Activated naive CD4-positive, alpha-beta T cell treated with anti-CD3 and anti-CD28 coated beads, Interleukin-2, amount 50 U/mL, for 24 hours (primary cell): ENCODE measurements at regions not wholly inside any gene's neighbourhood (a gene's known extent, or its start where the extent isn't known, plus 50 kb on each side); places are given as distances from the start of the nearest gene placed in this dataset.

ENCODE experiments used
- H3K27ac Mint-ChIP-seq: one replicate; pipeline ENCODE4 v1.8.0; 2021; ENCODE audit warnings: mild to moderate bottlenecking, mixed read lengths
- H3K27me3 Mint-ChIP-seq: one replicate; pipeline ENCODE4 v1.8.0; 2021; ENCODE audit warnings: mixed read lengths
- H3K36me3 Mint-ChIP-seq: one replicate; pipeline ENCODE4 v1.8.0; 2021; ENCODE audit warnings: mixed read lengths
- H3K4me1 Mint-ChIP-seq: one replicate; pipeline ENCODE4 v1.8.0; 2021; ENCODE audit warnings: mixed read lengths
- H3K4me3 Mint-ChIP-seq: one replicate; pipeline ENCODE4 v1.8.0; 2021; ENCODE audit warnings: mild to moderate bottlenecking, mixed read lengths
- H3K9me3 Mint-ChIP-seq: one replicate; pipeline ENCODE4 v1.8.0; 2021; ENCODE audit warnings: mixed read lengths

DNA sequence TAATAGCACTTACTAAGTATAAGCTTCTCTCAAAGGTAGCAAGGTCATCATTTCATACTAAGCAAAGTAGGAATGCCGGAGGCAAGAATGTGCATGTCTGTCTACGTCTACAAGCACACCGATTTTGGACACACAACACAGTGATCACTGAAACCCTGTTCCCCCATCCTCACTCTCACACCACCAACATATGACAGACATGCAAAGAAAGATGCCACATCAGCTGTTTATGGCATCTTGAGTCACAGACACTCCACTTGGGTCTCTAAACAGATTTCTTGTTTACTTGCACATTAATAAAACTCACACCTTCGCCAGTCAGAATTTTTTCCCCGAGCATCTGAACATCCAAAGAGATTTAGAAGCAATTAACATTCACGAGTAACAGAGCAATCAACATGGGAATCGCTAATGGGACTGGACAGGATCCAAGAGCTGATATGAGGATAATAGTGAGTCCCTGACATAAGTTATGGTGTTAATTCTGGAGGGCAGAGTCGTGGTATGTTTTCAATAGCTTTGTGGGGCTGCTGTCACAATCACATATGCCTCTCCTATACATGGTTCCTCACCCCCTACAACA is 324.1 kb downstream of the DHX15 start:
- H3K36me3 Mint-ChIP-seq, result no peaks in the 10 kb centered on the region
- H3K9me3 Mint-ChIP-seq, result no peaks in the 10 kb centered on the region
- no peaks in the 10 kb centered on the region for H3K4me1 Mint-ChIP-seq
- H3K27ac Mint-ChIP-seq, result no peak overlapping the region
- H3K27me3 Mint-ChIP-seq, result peaks cover 3% of the 10 kb centered on the region
- no peak overlapping the region for H3K4me3 Mint-ChIP-seq

DNA sequence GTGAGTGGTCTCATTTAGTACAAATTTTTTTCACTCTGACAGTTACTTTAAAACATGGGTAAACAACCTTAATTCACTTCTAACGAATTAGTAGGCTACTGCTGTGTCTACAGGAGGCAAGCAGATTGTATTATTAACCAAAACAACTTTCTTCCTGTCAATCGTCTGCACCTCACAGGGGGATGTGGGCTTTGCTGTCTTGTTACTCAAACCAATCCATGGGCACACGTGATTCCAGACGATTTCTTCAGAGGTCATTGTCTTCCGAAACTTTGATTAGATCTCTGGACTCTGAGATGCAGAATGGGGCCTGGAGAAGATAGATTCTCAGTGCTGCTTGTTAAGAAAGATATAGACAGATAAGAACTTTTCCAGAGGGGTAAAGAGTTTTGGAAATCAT is 327.8 kb downstream of the DHX15 start:
- Mint-ChIP-seq H3K9me3 (peaks cover 5% of the 10 kb centered on the region), H3K36me3 (no peaks in the 10 kb centered on the region), H3K4me3 (no peak overlapping the region), H3K27ac (no peak overlapping the region), H3K27me3 (peaks cover 7% of the 10 kb centered on the region), H3K4me1 (no peaks in the 10 kb centered on the region)

DNA sequence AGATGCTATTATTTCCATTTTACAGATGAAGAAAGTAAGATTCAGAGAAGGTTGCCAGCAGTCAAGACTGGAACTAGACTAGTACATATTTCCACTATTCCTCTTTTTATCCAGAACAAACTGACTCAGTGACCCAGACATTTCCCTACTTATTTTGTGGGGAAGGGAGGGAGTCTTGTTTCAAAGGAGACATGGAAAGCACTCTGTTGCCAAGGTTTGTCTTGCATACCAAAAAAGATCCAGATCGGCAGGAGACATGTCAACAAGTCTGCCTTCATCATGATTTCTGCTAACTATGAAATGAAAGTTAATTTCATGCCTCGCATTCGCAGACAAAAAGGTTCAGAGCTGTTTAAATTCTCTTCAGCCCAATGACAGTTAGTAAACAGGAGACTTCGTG is 328.3 kb downstream of the DHX15 start:
- Mint-ChIP-seq H3K4me1 (no peaks in the 10 kb centered on the region), H3K36me3 (no peaks in the 10 kb centered on the region), H3K27me3 (peaks cover 5% of the 10 kb centered on the region), H3K4me3 (no peak overlapping the region), H3K27ac (no peak overlapping the region), H3K9me3 (peaks cover 5% of the 10 kb centered on the region)

DNA sequence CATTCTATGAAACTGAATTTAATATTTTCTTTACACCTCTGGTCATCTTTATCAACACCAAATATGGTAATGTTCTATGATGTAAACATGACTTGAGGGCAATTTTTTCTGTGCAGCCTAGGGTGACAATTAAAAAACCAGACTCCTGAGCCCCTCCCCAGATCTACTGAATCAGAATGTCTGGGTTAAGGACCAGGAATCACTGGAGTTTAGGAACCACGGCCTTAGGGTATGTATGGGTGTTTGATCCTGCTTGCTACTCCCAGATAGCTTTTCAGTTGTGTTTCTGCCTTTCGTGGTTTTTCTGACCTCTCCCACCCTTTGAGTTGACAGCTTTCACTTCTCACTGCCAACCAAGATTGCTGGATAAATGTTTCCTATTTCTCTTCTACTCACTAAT is 332.2 kb downstream of the DHX15 start:
- Mint-ChIP-seq H3K27me3 (peaks cover 5% of the 10 kb centered on the region), H3K9me3 (peaks cover 5% of the 10 kb centered on the region), H3K4me3 (no peak overlapping the region), H3K27ac (no peak overlapping the region), H3K4me1 (no peaks in the 10 kb centered on the region), H3K36me3 (no peaks in the 10 kb centered on the region)

DNA sequence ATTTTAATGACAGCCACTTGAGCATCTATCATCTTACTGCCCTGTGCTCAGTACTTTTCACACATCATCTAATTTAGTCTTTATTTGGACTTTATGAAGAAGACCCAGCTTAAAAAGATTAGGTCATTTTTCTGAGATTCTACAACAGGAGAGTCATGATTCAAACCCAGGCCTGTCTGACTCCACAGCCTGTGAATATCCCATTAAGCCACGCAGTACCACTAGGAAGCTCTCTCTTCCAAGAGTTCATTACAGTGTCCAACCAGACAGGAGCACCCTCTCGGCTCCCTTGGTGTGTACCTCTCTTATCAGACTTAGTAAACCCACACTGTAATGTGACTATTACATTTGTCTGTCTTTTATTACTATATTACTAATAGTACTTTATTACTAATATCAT is 332.8 kb downstream of the DHX15 start:
- H3K9me3 Mint-ChIP-seq, result peaks cover 5% of the 10 kb centered on the region
- H3K27me3 Mint-ChIP-seq, result peaks cover 5% of the 10 kb centered on the region
- no peaks in the 10 kb centered on the region for H3K4me1 Mint-ChIP-seq
- no peaks in the 10 kb centered on the region for H3K36me3 Mint-ChIP-seq
- H3K27ac Mint-ChIP-seq, result no peak overlapping the region
- H3K4me3 Mint-ChIP-seq, result no peak overlapping the region

DNA sequence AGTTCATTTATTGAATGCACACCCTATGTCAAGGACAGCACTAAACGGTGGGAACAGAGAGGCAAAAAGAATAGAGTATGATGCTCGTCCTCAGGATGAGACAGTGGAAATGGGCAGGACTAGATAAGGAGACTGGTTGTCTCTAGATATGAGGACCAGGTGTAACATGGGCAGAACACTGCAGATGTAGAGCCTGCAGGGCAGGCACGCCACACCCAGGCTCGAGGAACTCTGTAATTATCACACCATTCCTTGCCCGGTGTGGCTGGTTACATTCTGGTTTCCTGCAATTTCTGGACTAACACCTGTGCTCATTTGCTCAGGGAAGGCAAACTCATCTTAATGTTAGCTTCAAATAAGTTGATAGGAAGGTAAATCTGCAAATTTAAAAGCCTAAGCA is 334.4 kb downstream of the DHX15 start:
- Mint-ChIP-seq H3K36me3 (no peaks in the 10 kb centered on the region), H3K4me3 (no peak overlapping the region), H3K9me3 (peaks cover 5% of the 10 kb centered on the region), H3K27me3 (peaks cover 5% of the 10 kb centered on the region), H3K27ac (no peak overlapping the region), H3K4me1 (no peaks in the 10 kb centered on the region)

DNA sequence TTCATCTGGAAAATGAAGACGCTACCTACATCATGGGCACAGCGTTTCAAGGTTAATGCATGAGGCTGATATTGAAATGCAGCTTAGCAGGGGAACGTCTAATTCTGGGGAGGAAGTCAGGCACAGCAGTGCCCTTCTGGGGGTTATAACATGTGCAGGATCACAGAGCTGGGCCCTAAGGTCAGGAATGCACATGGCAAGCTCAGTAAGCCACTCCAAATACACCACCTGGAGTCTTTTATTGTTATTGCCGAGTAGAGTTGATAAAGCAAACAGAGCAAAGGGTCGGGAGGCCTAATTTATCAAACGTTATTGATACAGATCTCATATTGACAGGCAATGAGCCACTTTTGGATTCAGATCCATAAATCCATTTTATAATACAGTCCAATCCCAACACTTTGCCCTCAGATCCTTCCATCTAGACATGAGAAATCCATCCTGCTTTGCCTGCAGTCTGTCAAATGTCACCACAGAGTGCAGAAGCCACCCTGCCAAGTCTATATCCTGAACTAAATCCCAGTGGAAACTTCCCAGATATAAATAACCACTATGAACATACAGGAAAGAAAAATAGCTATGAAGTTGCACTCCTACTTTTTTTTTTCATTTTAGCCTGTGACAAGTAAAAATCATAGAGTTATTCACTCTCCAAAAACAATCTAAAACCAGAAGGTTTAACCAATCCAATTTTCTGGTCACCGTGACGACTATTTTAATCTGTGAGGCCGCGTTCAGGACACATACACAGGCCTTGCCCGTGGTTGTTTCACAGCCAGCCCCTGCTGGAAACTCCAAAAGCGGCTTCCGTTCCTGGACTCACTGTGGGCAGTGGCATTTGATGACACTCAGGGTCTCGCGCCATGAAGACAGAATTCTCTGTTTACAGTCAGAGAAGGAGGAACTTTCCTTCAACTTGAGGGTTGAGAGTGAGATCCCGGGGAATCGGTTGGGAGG is 335.4 kb downstream of the DHX15 start:
- no peak overlapping the region for H3K4me3 Mint-ChIP-seq
- no peaks in the 10 kb centered on the region for H3K36me3 Mint-ChIP-seq

DNA sequence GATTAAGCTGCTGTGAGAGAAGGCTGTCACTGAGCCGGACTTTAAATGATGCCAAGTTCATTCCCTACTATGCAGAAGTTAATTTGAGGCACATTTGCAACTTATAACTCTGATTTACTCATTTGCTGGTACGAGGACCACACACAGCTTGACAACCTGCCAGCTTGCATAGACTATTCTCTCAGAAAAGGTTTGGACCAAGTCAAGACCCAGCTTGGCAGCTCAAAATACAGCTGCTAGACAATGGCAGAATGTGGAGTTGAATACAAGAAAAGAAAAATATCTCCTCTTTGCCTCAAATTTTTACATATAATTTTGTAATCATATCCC is 338.9 kb downstream of the DHX15 start:
- H3K27me3 Mint-ChIP-seq, result peaks cover 1% of the 10 kb centered on the region
- H3K27ac Mint-ChIP-seq, result no peak overlapping the region
- H3K4me3 Mint-ChIP-seq, result no peak overlapping the region
- H3K4me1 Mint-ChIP-seq, result no peaks in the 10 kb centered on the region
- H3K9me3 Mint-ChIP-seq, result no peaks in the 10 kb centered on the region
- H3K36me3 Mint-ChIP-seq, result no peaks in the 10 kb centered on the region

More for the DNA sequence above, 335.4 kb downstream of the DHX15 start:
- Mint-ChIP-seq H3K27me3 (peaks cover 1% of the 10 kb centered on the region), H3K27ac (no peak overlapping the region), H3K4me1 (no peaks in the 10 kb centered on the region), H3K9me3 (no peaks in the 10 kb centered on the region)

DNA sequence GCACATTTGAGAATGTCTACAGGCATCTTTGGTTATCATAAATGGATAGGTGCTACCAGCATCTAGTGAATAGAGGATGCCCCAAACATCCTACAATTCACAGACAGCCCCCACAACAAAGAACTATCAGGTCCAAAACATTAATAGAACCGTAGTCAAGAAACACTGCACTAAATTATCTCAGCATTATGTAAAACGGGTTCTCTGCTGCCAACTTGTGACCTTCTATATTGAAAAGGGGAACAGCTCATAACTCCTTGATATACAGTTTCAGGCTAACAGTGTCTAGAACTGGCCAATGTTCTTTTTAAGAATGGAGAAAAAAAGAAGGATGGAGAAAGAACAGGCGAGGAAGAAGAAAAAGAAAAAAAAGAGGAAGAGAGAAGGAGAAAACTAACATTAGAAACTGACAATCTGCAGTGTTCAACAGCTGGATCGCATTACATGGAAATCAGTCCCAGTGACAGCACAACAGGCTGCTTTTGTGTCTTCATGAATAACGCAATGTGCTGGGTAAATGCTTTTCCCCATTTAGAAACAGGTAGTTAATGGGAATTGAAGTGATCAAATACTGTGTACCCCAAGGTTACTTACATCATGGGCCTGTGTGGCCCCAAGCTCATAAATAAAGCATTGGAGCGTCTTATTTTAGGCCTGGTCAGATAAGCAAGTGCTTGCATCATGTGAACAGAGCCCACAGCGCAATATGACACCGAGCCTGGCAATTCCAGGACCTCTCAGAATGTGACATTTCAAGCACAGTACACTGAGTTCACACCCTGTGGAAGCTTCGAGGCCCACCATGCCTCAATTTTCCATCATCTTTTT is 339.5 kb downstream of the DHX15 start:
- no peak overlapping the region for H3K27ac Mint-ChIP-seq
- H3K9me3 Mint-ChIP-seq, result no peaks in the 10 kb centered on the region
- no peaks in the 10 kb centered on the region for H3K4me1 Mint-ChIP-seq
- peaks cover 1% of the 10 kb centered on the region for H3K27me3 Mint-ChIP-seq
- no peak overlapping the region for H3K4me3 Mint-ChIP-seq
- no peaks in the 10 kb centered on the region for H3K36me3 Mint-ChIP-seq

DNA sequence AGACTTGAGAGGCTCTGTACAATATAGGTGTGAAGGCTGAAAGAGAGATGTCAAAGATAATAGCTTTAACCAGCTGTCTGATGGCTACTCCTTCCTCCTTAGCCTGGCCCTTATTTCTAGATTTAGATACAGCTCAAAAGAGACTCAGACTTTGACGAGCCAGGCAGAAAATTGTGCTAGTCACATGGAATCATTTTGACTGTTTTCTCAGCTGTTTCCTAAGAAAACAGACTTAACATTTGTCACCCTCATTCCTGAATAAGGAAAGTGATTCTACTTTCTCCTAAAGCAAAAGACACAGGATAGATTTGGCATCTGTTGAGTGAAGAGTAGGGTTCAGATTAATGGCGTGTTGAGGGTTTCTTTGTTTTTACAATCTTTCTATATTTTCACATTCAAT is 340.7 kb downstream of the DHX15 start:
- Mint-ChIP-seq H3K4me1 (no peaks in the 10 kb centered on the region), H3K36me3 (no peaks in the 10 kb centered on the region), H3K27ac (no peak overlapping the region), H3K27me3 (peaks cover 1% of the 10 kb centered on the region), H3K4me3 (no peak overlapping the region), H3K9me3 (no peaks in the 10 kb centered on the region)

DNA sequence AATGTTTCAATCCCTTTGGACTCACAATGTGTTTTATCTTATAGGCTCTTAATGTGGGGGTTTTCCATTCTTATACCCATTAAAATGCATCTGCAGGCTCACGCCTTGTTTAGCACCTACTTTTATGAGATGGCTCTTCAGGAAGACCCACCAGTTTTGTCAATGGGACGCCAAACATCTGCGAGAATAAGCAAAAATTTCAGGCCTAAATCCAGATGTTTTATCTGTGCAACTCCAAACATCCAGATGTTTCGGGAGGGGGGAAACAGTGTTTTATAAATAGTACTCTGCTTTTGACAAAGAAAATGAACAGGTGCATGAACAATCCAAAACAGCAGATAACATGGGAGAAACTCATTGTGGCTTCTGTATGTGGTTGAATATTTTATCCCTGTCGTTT is 342.8 kb downstream of the DHX15 start:
- Mint-ChIP-seq H3K27ac (no peak overlapping the region), H3K27me3 (peaks cover 1% of the 10 kb centered on the region), H3K4me3 (no peak overlapping the region), H3K36me3 (no peaks in the 10 kb centered on the region), H3K4me1 (no peaks in the 10 kb centered on the region), H3K9me3 (no peaks in the 10 kb centered on the region)

DNA sequence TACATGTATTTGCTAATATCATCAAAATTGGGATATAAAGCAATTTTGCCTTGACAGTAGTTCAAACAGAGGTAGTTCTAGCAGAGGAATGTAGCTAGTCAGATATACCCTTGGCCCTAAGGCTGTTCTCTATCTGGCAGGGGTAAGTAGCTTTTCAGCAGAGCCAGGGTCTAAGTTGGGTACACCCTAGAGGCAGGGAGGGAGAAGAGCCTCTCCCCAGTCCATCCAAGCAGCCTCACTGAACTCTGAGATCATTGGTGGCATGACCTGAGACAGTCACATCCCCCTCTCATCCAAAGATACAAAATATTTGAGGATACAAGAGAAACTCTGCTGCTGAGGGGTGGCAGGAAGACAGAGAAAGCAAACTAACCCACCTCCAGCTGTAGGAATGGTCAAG is 343.7 kb downstream of the DHX15 start:
- Mint-ChIP-seq H3K4me3 (no peak overlapping the region), H3K4me1 (no peaks in the 10 kb centered on the region), H3K27ac (no peak overlapping the region), H3K9me3 (no peaks in the 10 kb centered on the region), H3K36me3 (no peaks in the 10 kb centered on the region), H3K27me3 (peaks cover 1% of the 10 kb centered on the region)

DNA sequence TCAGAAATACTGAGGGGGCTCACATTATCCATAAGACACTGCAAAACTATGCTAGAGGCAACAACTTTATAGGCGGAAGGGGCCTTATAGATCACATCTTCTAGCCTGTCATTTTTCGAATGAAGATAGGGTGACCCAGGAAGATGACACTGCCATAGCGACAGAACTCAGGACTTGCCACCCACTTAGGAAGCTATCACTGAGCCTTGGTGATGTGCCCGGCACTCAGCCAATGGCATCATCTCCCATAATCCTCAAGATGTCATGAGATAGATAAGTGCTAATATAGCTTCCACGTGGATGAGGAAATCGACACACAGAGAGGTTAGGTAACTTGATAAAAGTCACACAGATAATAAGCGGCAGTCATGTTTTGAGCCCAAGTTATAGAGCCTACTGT is 346.6 kb downstream of the DHX15 start:
- no peak overlapping the region for H3K4me3 Mint-ChIP-seq
- no peaks in the 10 kb centered on the region for H3K9me3 Mint-ChIP-seq
- H3K27me3 Mint-ChIP-seq, result peaks cover 1% of the 10 kb centered on the region
- no peak overlapping the region for H3K27ac Mint-ChIP-seq
- no peaks in the 10 kb centered on the region for H3K4me1 Mint-ChIP-seq
- H3K36me3 Mint-ChIP-seq, result no peaks in the 10 kb centered on the region

DNA sequence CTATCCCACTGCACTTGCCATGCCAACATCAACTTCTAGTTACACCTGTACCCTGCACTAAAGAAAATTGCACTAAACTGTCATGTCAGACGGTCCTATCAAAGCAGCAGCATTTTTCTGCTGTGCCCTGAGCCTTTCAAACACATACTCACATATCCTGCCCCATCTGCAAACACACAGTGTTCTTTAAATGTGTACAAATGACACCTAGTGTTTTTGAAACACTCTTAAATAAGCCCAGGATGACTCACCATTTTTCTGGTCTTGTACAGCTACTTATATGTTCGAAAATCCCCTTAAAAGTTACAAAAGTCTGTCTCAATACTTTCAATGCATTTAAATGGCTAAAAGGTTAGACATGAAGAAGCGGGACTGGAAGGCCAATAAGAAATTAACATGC is 346.7 kb upstream of the PPARGC1A start:
- H3K4me1 Mint-ChIP-seq, result no peaks in the 10 kb centered on the region
- no peaks in the 10 kb centered on the region for H3K36me3 Mint-ChIP-seq
- H3K27me3 Mint-ChIP-seq, result peaks cover 2% of the 10 kb centered on the region
- H3K27ac Mint-ChIP-seq, result no peak overlapping the region
- no peaks in the 10 kb centered on the region for H3K9me3 Mint-ChIP-seq
- no peak overlapping the region for H3K4me3 Mint-ChIP-seq

DNA sequence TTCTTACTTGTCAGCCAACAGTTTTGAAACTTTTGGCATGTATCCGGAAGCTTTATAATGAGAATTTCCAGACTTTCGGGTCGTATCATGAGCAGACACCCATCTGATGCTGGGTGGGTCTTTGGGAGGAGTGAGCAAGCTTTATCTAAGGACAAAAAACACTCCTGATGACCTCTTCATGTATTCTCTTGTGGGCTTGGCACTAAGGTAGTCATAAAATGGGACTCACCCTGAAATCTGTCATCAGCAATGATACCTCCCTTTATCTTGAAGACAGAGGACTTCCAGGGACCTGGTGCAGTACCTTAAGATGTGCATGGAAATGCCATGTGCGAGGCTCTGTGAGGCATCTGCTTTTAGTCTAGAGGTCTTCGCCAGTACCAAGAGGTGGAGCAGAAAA is 346.3 kb upstream of the PPARGC1A start:
- Mint-ChIP-seq H3K27ac (no peak overlapping the region), H3K36me3 (no peaks in the 10 kb centered on the region), H3K27me3 (peaks cover 2% of the 10 kb centered on the region), H3K4me1 (no peaks in the 10 kb centered on the region), H3K4me3 (no peak overlapping the region), H3K9me3 (no peaks in the 10 kb centered on the region)

DNA sequence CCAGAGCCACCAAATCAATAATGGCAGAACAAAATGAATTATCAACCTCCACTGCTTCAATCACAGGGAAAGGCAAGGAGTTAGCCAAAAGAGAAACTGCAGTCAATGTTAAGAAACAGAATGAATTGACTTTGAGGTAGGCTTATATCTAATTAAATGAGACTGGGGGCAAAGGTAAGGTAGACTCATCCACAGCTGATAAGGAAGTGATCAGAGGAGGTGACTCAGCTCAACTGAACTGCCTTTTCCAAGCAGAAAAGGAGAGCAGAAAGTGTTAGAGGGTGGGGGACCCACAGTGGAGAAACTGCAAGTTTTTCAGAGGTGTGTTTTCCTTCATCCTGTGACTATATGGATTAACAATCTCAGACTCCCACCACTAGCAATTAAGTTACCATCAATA is 345.8 kb upstream of the PPARGC1A start:
- no peaks in the 10 kb centered on the region for H3K36me3 Mint-ChIP-seq
- H3K9me3 Mint-ChIP-seq, result no peaks in the 10 kb centered on the region
- H3K4me3 Mint-ChIP-seq, result no peak overlapping the region
- H3K27ac Mint-ChIP-seq, result no peak overlapping the region
- H3K4me1 Mint-ChIP-seq, result no peaks in the 10 kb centered on the region
- H3K27me3 Mint-ChIP-seq, result peaks cover 2% of the 10 kb centered on the region
